Stimulated activated naive CD8-positive, alpha-beta T cell treated with anti-CD3 and anti-CD28 coated beads, Interleukin-15, amount 100 ng/mL, for 72 hours (primary cell): ENCODE measurements at regions not wholly inside any gene's neighbourhood (a gene's known extent, or its start where the extent isn't known, plus 50 kb on each side); places are given as distances from the start of the nearest gene placed in this dataset.
"Not testable (repeated sequence)": the region's sequence is repeated elsewhere in the genome, so short reads cannot be mapped to it uniquely, and the experiment has no call there.

Experiments used
- ATAC-seq: fragments of 150-1000 bp; cut with Tn5 transposase; 2 replicates; pipeline ENCODE4 v1.10.0; 2021; ENCODE audit warnings: mild to moderate bottlenecking, moderate library complexity
- DNase-seq, 2 donors: peaks; one replicate each; pipeline ENCODE4 v3.0.0; 2021 to 2022
- H3K27ac Mint-ChIP-seq, 2 donors: one replicate each; pipeline ENCODE4 v1.8.0; 2022; ENCODE audit warnings: mild to moderate bottlenecking in 2 of 2, mixed read lengths in 2 of 2, moderate library complexity in 2 of 2
- H3K27me3 Mint-ChIP-seq: one replicate; pipeline ENCODE4 v1.8.0; 2022; ENCODE audit warnings: mixed read lengths
- H3K4me1 Mint-ChIP-seq: one replicate; pipeline ENCODE4 v1.8.0; 2022; ENCODE audit warnings: mild to moderate bottlenecking, mixed read lengths
- H3K4me3 Mint-ChIP-seq, 2 donors: one replicate each; pipeline ENCODE4 v1.8.0; 2022; ENCODE audit warnings: mild to moderate bottlenecking in 2 of 2, mixed read lengths in 2 of 2, moderate library complexity in 1 of 2
- H3K9me3 Mint-ChIP-seq, 2 donors: one replicate each; pipeline ENCODE4 v1.8.0; 2022; ENCODE audit warnings: mixed read lengths in 2 of 2

GRCh38 chr7:114086914-114087652, 168.3 kb upstream of the PPP1R3A start:
- Mint-ChIP-seq H3K27ac (no peak overlapping the region), H3K27me3 (peaks cover 63% of the 10 kb centered on the region), H3K4me3 (peak overlapping the region; percentile 80), H3K4me1 (peaks cover 52% of the 10 kb centered on the region), H3K9me3 (no peaks in the 10 kb centered on the region)
- ATAC-seq (no peak), DNase-seq (no peak)

DNA sequence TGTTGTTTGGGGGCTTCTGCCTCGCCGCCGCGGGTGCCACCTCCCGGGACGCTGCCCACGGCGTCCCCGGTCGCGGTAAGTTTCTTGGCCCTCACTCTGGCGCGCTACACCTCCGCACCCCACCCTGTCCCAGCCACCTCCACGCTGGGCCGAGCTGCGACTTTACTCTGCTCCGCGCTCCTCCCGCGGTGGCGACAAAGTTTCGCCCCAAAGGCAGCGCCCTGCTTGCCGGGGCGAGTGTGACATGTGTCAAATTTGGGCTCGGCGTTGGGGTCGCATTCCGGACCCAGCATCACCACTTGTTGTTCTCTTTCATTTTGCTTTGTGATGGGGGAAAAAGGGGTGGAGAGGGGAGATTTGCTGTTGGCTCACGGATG, 167.7 kb upstream of the PPP1R3A start:
- ATAC-seq, result peak; percentile 32

GRCh38 chr7:114085592-114086501, 167.0 kb upstream of the PPP1R3A start:
- DNase-seq (peak in 1 of 2 donors; percentile 8), ATAC-seq (peak; percentile 52)
- H3K27me3 Mint-ChIP-seq, result peaks cover 74% of the 10 kb centered on the region
- no peak overlapping the region for H3K27ac Mint-ChIP-seq
- H3K4me3 Mint-ChIP-seq, result peak overlapping the region; percentile 86 to 88
- H3K9me3 Mint-ChIP-seq, result no peaks in the 10 kb centered on the region
- peaks cover 52% of the 10 kb centered on the region for H3K4me1 Mint-ChIP-seq

More for the DNA sequence above, 167.7 kb upstream of the PPP1R3A start:
- Mint-ChIP-seq H3K27me3 (peaks cover 68% of the 10 kb centered on the region), H3K9me3 (no peaks in the 10 kb centered on the region), H3K4me3 (peak overlapping the region; percentile 80), H3K4me1 (peaks cover 52% of the 10 kb centered on the region), H3K27ac (no peak overlapping the region)
- DNase-seq, result no peak

DNA sequence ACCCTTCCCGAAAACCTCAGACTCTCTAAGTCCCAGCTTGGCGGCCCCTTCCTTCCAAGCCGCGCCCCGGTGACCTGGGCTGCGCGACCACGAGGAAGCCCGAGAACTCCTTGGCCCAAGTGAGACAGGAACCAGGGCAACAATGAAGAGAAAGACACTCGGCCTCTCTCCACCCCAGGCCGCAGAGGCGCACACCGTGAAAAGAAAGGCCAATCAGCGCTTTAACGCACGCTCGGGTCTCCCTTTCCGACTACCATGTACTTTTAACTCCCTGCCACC, 166.4 kb upstream of the PPP1R3A start:
- Mint-ChIP-seq H3K9me3 (no peaks in the 10 kb centered on the region), H3K4me1 (peaks cover 52% of the 10 kb centered on the region), H3K4me3 (peak overlapping the region; percentile 86 to 88), H3K27ac (no peak overlapping the region), H3K27me3 (peaks cover 80% of the 10 kb centered on the region)
- peak; percentile 36 for ATAC-seq
- DNase-seq, result peak in 1 of 2 donors; percentile 24

DNA sequence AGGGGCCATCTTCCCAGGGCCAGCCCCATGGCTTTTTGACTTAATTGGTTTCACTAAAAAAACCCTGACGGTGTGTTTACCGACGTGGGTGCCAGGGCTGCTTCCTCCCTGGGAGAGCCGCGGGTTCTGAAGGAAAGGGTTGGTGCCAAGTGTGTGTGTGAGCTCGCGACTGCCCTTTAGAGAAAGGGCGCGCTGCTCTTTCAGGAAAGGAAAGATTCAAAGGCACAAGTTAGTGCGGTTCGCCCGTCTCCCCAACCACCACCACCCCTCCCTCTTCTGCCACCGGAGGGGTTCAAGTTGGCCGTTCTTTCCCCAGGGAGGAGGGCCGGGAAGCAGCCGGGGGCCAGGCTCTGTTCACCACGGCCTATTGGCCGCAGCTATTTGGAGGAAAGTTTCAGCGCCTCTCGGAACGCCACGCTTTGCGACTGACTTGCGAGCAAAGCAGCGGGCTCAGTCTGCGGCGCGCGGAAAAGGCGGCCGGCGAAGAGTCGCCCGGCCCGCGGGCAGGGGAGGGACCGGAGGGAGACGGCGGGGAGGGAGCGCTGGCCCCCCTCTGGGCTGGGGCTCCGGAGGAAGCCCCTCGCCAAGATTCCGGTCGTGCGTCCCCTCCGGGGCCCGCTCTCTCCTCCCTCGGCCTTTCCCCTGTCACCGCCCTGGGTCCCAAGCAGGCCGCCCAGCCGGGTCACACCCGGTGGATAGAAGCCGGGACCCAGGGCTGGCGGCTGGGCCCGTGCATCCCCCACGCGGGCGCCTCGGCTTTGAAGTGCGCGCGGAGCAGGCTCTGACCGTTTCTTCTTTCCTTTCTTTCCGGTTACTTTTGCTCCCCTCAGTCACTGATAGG, 165.9 kb upstream of the PPP1R3A start:
- Mint-ChIP-seq H3K27me3 (peaks cover 85% of the 10 kb centered on the region), H3K9me3 (no peaks in the 10 kb centered on the region), H3K27ac (no peak overlapping the region), H3K4me3 (peak overlapping the region; percentile 86 to 88), H3K4me1 (peaks cover 52% of the 10 kb centered on the region)
- peak; percentile 33 for ATAC-seq
- DNase-seq, result peak in 1 of 2 donors; percentile 5

GRCh38 chr7:114084002-114084471, 165.2 kb upstream of the PPP1R3A start:
- Mint-ChIP-seq H3K27ac (no peak overlapping the region), H3K27me3 (peaks cover 91% of the 10 kb centered on the region), H3K4me1 (peaks cover 52% of the 10 kb centered on the region), H3K4me3 (peak overlapping the region; percentile 72 to 73), H3K9me3 (no peaks in the 10 kb centered on the region)
- ATAC-seq, result no peak
- no peak for DNase-seq

- peaks cover 88% of the 10 kb centered on the region for H3K27me3 Mint-ChIP-seq
- DNase-seq (peak in 1 of 2 donors; percentile 2), ATAC-seq (peak; percentile 10)
- H3K4me1 Mint-ChIP-seq, result peaks cover 52% of the 10 kb centered on the region
- no peak overlapping the region for H3K27ac Mint-ChIP-seq
- H3K9me3 Mint-ChIP-seq, result no peaks in the 10 kb centered on the region
- peak overlapping the region; percentile 72 to 73 for H3K4me3 Mint-ChIP-seq
Measured at GRCh38 chr7:114083166-114084001, 164.6 kb upstream of the PPP1R3A start.

DNA sequence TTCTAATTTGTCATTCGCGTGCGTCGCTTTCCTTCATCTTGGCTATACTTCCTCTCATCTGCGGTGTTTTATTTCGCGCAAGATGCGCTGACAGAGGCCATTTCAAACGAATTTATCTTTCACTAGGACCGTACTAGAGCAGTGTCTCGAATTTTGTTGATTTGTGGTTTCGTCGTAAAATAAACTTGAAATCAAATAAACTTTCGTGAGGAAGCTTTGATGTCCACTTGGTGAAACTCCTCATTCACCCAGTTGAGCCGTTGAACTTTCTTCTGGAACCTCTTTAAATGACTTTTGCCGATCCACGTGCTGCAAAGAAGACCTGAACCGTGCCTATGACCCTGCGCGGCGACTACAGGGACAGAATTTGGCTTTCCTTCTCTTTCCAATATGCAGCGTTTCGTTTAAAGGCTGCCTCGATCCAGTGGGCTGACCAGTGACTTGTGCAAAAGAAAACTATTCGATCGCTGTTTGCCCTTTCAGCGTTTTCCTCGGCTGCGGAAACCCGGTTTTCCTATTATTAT, 163.9 kb upstream of the PPP1R3A start:
- Mint-ChIP-seq H3K4me3 (peak overlapping the region; percentile 22 to 57), H3K9me3 (no peaks in the 10 kb centered on the region), H3K27ac (no peak overlapping the region), H3K4me1 (peaks cover 50% of the 10 kb centered on the region), H3K27me3 (peaks cover 87% of the 10 kb centered on the region)
- ATAC-seq, result no peak
- no peak for DNase-seq

GRCh38 chr7:114081606-114082425, 163.0 kb upstream of the PPP1R3A start:
- Mint-ChIP-seq H3K27ac (no peak overlapping the region), H3K4me3 (no peak overlapping the region), H3K27me3 (peaks cover 81% of the 10 kb centered on the region), H3K9me3 (no peaks in the 10 kb centered on the region), H3K4me1 (peaks cover 41% of the 10 kb centered on the region)
- DNase-seq, result peak in 1 of 2 donors; percentile 21
- no peak for ATAC-seq

GRCh38 chr7:114077158-114077524, 158.3 kb upstream of the PPP1R3A start:
- H3K9me3 Mint-ChIP-seq, H3K27ac Mint-ChIP-seq, H3K4me1 Mint-ChIP-seq, H3K4me3 Mint-ChIP-seq, DNase-seq, ATAC-seq: not testable (repeated sequence)
- H3K27me3 Mint-ChIP-seq, result peaks cover 35% of the 10 kb centered on the region

- peaks cover 31% of the 10 kb centered on the region for H3K27me3 Mint-ChIP-seq
- ATAC-seq, DNase-seq, H3K4me3 Mint-ChIP-seq, H3K27ac Mint-ChIP-seq, H3K4me1 Mint-ChIP-seq, H3K9me3 Mint-ChIP-seq: not testable (repeated sequence)
Measured at GRCh38 chr7:114076392-114077157, 157.8 kb upstream of the PPP1R3A start.

GRCh38 chr7:114073701-114074100, 154.9 kb upstream of the PPP1R3A start:
- ATAC-seq (no peak), DNase-seq (no peak)
- Mint-ChIP-seq H3K4me3 (no peak overlapping the region), H3K9me3 (no peaks in the 10 kb centered on the region), H3K27ac (no peak overlapping the region), H3K27me3 (peaks cover 8% of the 10 kb centered on the region), H3K4me1 (no peaks in the 10 kb centered on the region)

DNA sequence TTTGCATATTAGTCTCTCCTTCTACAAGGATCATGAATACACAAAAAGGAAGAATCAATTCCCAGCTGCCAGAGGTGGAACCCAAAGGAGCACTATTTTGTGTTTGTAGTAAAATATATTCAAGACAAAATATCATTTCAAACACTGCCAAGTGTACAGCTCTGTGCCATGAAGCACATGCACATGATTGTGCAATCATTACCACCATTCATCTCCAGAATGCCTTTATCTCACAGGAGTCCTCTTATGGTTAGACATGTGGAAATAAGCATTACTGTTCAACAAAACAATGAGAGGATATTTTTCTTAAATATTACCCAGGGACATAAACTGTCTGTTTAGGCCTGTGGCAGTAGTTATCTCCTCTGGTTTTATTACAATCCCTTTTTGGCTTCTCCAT, 151.4 kb upstream of the PPP1R3A start:
- DNase-seq (no peak), ATAC-seq (no peak)
- Mint-ChIP-seq H3K4me1 (no peaks in the 10 kb centered on the region), H3K9me3 (no peaks in the 10 kb centered on the region), H3K4me3 (no peak overlapping the region), H3K27me3 (no peaks in the 10 kb centered on the region), H3K27ac (no peak overlapping the region)
